Left ventricle myocardium inferior (tissue), 1 donor: ENCODE measurements at regions not wholly inside any gene's neighbourhood (a gene's known extent, or its start where the extent isn't known, plus 50 kb on each side); places are given as distances from the start of the nearest gene placed in this dataset.

Experiments used
- DNase-seq: peaks from one replicate; pipeline ENCODE4 v3.0.0-alpha.2; 2020
- H3K27ac ChIP-seq: fragments of 200-600 bp; replicated peaks from 2 replicates; pipeline ENCODE4 v1.8.0; 2021
- H3K27me3 ChIP-seq: fragments of 200-600 bp; 2 replicates; pipeline ENCODE4 v1.8.0; 2021; ENCODE audit warnings: low read depth
- H3K36me3 ChIP-seq: fragments of 200-600 bp; 2 replicates; pipeline ENCODE4 v1.8.0; 2021
- H3K4me1 ChIP-seq: fragments of 200-600 bp; 2 replicates; pipeline ENCODE4 v1.8.0; 2021
- H3K4me3 ChIP-seq: fragments of 200-600 bp; 2 replicates; pipeline ENCODE4 v1.8.0; 2021; ENCODE audit warnings: mild to moderate bottlenecking, moderate library complexity
- H3K9me3 ChIP-seq: fragments of 200-600 bp; replicated peaks from 2 replicates; pipeline ENCODE4 v1.8.0; 2021
- CTCF ChIP-seq: fragments of 200-600 bp; IDR thresholded peaks from 2 replicates; pipeline ENCODE4 v1.8.0; 2021; ENCODE audit warnings: antibody characterized with exemption, mild to moderate bottlenecking, borderline replicate concordance
- intact Hi-C: fragments of 100-400 bp; cut with micrococcal nuclease; formaldehyde crosslinking; loops from one replicate; pipeline ENCODE4 v1.11.0; 2022
- donor health status: DM: no; HTN: yes; CAD: no; lungs with severe emphysema.

- intact Hi-C loops, result no loop called here
These were observed 318.3 kb downstream of the ENC1 start for GRCh38 chr5:74322191-74322590.

GRCh38 chr5:74321326-74321725, 319.2 kb downstream of the ENC1 start:
- no peak overlapping the region for H3K27ac ChIP-seq
- no peak for TF ChIP-seq CTCF
- intact Hi-C loops, result no loop called here

More at GRCh38 chr5:74322191-74322590, 318.3 kb downstream of the ENC1 start:
- H3K4me1 ChIP-seq, result no peaks in the 10 kb centered on the region
- H3K4me3 ChIP-seq, result no peak overlapping the region
- H3K9me3 ChIP-seq, result no peaks in the 10 kb centered on the region
- no peaks in the 10 kb centered on the region for H3K36me3 ChIP-seq
- no peaks in the 10 kb centered on the region for H3K27me3 ChIP-seq
- DNase-seq, result no peak
- no peak for TF ChIP-seq CTCF
- H3K27ac ChIP-seq, result no peak overlapping the region

GRCh38 chr5:74320526-74320925, 320.0 kb downstream of the ENC1 start:
- no peak for TF ChIP-seq CTCF
- no peak for DNase-seq
- H3K36me3 ChIP-seq, result no peaks in the 10 kb centered on the region
- H3K27ac ChIP-seq, result no peak overlapping the region
- no peak overlapping the region for H3K4me3 ChIP-seq
- intact Hi-C loops, result no loop called here
- H3K4me1 ChIP-seq, result no peaks in the 10 kb centered on the region
- no peaks in the 10 kb centered on the region for H3K9me3 ChIP-seq
- no peaks in the 10 kb centered on the region for H3K27me3 ChIP-seq

More at GRCh38 chr5:74321326-74321725, 319.2 kb downstream of the ENC1 start:
- no peaks in the 10 kb centered on the region for H3K4me1 ChIP-seq
- no peak for DNase-seq
- H3K4me3 ChIP-seq, result no peak overlapping the region
- no peaks in the 10 kb centered on the region for H3K9me3 ChIP-seq
- no peaks in the 10 kb centered on the region for H3K36me3 ChIP-seq
- H3K27me3 ChIP-seq, result no peaks in the 10 kb centered on the region

- TF ChIP-seq CTCF, result no peak
- Histone ChIP-seq H3K27ac (no peak overlapping the region), H3K36me3 (no peaks in the 10 kb centered on the region), H3K9me3 (no peaks in the 10 kb centered on the region), H3K27me3 (no peaks in the 10 kb centered on the region), H3K4me3 (no peak overlapping the region), H3K4me1 (no peaks in the 10 kb centered on the region)
- intact Hi-C loops, result no loop called here
- DNase-seq, result no peak
These were observed 321.5 kb downstream of the ENC1 start for GRCh38 chr5:74319076-74319475.

GRCh38 chr5:74316064-74316603, 324.4 kb downstream of the ENC1 start:
- H3K4me1 ChIP-seq, result peaks cover under 1% of the 10 kb centered on the region
- H3K27me3 ChIP-seq, result no peaks in the 10 kb centered on the region
- H3K9me3 ChIP-seq, result no peaks in the 10 kb centered on the region
- intact Hi-C loops, result no loop called here
- H3K4me3 ChIP-seq, result no peak overlapping the region
- TF ChIP-seq CTCF, result no peak
- no peak overlapping the region for H3K27ac ChIP-seq
- H3K36me3 ChIP-seq, result no peaks in the 10 kb centered on the region
- no peak for DNase-seq

GRCh38 chr5:74314906-74315305, 325.6 kb downstream of the ENC1 start:
- no peak overlapping the region for H3K4me3 ChIP-seq
- H3K4me1 ChIP-seq, result peaks cover 11% of the 10 kb centered on the region
- DNase-seq, result no peak
- no peaks in the 10 kb centered on the region for H3K36me3 ChIP-seq
- no peaks in the 10 kb centered on the region for H3K9me3 ChIP-seq
- TF ChIP-seq CTCF, result no peak
- intact Hi-C loops, result no loop called here
- H3K27me3 ChIP-seq, result no peaks in the 10 kb centered on the region
- H3K27ac ChIP-seq, result no peak overlapping the region
